GM19438 (cell line): ENCODE measurements at regions not wholly inside any gene's neighbourhood (a gene's known extent, or its start where the extent isn't known, plus 50 kb on each side); places are given as distances from the start of the nearest gene placed in this dataset.
A peak's percentile ranks its signal among the peaks of the same experiment; 100 is the strongest.

Source experiments
- ATAC-seq: cut with Tn5 transposase; IDR thresholded peaks from one replicate; pipeline ENCODE4 v1.9.1; 2021; ENCODE audit warnings: low read depth; ENCODE audit not compliant: unreplicated experiment

GRCh38 chr3:22103423-22103822 is 352.4 kb upstream of the ZNF385D start:
- ATAC-seq = no peak

GRCh38 chr3:22106213-22106896 is 355.3 kb upstream of the ZNF385D start:
- ATAC-seq = no peak

DNA sequence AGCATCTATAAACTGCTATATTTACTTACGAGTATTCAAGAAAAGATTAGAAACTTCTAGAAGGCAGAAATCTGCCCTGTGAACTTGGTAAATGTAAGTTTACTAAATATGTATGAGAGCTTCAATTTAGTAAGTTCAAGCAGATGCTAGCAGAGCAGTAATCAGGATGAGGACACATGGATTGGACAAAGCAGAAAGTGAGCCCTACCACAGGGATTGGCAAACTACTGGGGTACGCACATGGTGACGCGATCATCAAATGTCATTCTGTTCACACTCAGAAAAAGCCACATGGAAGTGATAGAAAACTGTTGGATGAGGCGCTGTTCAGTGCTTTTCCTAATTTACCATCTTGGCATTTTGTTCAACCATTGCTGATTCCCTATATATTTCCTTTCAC is 360.2 kb upstream of the ZNF385D start:
- no peak for ATAC-seq

DNA sequence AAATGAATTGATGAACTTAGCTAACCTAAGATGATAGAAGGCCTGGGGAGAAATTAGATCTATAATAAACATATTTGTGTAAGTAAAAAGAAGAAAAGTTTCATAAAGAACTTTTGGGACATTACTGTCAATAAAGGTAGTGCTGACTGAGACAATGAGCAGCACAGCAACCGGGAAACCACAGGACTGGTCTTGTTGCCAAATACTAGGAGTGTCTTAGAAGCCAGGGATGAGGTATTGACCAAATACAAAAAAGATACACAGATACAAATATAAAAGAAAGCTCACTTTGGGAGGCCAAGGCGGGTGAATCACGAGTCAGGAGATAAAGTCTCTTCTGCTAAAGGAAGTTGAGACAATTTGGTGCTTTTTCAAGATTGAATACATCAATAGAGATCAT is 362.4 kb upstream of the ZNF385D start:
- no peak for ATAC-seq

- no peak for ATAC-seq
Measured at GRCh38 chr3:22115581-22115980, 364.6 kb upstream of the ZNF385D start.

- no peak for ATAC-seq
Measured at GRCh38 chr3:22117091-22117490, 366.1 kb upstream of the ZNF385D start.

DNA sequence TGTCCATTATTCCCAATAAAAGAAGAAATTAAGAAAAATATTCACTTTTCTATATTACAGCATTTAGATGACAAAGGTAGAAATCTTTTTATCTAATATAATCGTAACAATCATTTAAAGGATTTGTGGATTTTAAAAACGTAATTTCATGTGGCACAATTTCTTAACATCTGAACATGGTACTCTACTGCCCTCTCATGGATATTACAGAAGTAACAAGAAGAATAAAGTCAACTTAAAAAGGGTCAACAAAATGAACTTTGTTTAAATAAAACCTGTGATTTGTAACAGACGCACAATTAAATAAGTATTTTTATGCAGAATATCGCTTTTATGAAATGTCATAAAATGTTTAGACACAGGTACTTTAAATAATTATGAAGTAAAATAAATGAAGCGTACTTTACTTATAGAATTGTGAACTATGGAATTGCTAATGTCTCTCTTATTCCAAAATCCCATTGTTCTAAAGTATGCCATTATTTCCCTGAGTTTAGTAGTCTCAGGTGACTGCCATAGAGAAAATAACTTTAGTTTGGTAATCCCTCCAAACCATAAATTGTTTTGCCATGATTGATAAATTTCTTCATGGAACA is 366.8 kb upstream of the ZNF385D start:
- ATAC-seq = no peak

DNA sequence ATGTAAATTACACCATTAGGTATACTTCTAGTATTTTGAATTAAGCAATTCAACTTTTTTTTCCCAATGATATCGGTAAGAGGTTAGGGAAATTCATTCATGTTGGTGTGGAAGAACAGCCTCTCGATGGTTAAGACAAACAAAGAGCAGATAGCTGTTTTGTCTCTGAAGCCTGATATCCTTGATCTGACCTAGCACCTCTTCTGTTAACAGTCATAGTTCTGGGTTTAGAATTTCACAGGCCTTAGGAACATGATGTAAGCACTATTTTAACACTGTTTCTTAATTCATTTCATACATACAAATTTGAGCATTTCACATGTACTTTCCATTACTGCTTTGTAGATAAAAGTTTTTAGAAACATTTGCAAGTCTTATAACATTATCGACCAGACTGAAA is 367.5 kb upstream of the ZNF385D start:
- no peak for ATAC-seq

DNA sequence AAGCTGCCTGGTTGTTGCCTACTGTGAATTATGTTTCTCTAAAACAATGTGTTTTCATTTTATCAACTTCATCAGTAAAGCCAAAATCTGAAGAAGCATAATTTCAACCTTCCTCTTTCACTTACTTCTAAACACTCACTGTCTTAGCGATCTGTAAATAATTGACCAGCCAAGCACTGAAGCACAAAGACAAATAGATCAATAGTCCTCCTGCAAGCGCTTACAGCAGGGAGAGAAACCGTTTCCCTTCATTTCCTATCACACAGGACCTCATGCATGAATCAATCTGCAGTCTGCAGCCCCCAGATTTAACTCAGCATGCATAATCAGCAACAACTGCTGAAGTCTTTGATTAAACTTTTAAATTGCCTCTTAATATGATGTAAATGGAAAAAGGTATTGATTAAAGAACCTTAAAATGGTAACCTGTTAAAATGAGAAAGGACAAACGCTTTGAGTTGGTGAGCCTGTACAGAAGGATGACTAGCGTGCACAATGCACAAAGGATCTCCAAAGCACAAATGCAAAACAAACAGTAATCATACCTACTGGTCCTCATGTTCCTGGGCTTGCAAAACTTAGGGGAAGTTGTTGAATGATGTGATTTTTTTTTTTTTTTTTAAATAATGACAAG is 370.2 kb upstream of the ZNF385D start:
- ATAC-seq = peak; percentile 88

DNA sequence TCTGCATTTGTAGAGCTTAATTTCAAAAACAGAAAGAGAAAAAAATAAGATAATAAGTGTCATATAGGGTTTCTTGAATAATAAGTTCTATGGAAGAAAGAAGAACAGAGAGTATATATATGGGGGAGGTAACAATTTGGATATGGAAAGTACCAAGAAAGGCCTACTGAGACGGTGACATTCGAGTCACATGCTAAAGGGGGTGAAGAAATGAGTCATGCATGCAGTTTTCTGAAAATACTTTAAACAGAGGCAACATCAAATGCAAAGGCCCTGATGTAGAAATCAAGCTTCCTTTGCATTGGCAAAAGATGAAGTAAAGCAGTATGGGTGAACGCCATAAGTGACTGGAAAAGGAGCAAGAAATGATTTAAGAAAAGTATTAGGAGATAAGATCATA is 371.6 kb upstream of the ZNF385D start:
- ATAC-seq = peak; percentile 45

DNA sequence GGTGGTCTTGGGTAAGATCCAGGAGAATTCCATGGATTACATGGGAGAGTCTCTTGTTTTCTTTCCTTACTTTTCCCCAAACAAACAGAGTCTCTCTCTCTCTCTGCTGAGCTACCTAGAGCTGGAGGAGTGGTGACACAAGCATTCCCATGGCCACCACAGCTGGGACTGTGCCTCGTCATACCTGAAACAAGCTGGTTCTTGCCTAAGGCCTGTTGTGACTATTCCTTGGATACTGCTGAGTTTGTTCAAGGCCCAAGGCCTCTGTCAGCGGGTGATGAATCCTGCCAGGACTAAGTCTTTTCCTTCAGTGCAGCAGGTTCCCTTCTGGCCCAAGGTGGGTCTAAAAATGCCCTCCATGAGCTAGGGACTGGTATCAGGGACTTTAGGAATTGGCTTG is 378.1 kb upstream of the ZNF385D start:
- no peak for ATAC-seq

DNA sequence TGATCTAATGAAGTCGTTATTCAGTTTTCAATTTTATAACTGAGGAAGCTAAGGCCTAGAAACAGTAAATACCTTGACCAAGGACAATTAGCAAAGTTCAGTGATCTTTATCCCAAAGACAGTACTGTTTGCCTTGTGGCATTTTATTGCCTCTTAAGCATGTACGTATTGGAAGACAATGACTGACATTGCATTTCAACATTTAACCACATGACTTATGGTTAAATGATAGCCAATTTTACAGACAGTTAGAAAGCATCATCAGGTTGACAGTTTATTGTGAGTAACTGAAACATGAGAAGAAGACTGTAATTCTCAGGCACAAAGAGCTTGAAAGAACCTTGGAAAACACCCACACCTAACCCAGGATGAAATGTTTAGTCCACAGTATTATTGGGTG is 390.8 kb upstream of the ZNF385D start:
- ATAC-seq = no peak

GRCh38 chr3:22147161-22147560 is 396.2 kb upstream of the ZNF385D start:
- no peak for ATAC-seq

GRCh38 chr3:22156868-22157267 is 405.9 kb upstream of the ZNF385D start:
- ATAC-seq = no peak

GRCh38 chr3:22157848-22158247 is 406.8 kb upstream of the ZNF385D start:
- no peak for ATAC-seq

DNA sequence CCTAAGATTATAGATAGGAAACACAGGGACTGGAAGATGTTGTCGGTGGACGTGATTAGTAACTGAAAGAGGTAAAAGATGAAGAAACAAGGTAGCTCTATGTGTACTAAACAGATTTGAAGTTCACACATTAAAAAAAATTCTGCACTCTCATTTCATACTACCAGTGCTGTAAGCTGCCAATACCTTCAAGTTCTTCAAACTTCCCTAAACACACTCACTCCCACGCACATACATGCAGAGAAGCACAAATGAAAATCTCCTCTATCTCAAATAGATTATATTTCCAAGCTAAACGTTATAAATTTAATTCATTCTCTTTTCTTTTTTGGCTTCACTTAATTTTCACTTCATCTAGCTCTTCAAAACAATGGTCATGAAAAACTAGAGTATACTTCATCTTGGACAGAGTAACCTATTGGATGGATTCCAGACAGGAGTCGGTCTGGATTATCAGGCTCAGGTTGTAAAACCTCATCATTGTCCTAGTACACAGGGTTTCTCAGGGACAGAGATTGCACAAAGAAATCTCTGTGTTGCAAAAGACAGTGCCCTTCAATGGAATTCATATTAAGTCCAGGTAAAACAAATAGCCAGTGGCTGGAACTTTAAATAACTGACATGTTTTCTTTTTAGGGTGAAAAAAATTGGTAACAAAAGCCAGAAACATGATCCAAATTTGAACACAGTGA is 408.1 kb upstream of the ZNF385D start:
- ATAC-seq = no peak

GRCh38 chr3:22161315-22161714 is 410.3 kb upstream of the ZNF385D start:
- ATAC-seq = no peak

DNA sequence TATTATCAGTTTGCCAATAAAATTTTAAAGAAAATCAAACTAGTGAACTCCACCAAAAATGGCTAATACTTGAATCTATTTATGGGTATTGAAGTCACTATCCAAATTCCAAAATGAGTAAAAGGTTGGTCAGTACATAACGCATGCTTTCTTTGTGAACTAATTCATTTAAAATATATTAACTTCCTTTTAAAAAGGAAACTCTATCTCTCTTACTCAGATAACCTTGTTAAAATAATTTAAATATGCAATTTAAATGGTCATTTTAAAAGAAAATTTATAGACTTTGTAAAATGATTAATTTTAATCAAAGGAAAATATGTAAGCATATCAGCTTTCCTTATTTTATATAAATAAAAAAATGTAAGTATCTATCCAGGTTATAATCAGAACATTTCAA is 419.4 kb upstream of the ZNF385D start:
- no peak for ATAC-seq

GRCh38 chr3:22172964-22173363 is 422.0 kb upstream of the ZNF385D start:
- no peak for ATAC-seq

DNA sequence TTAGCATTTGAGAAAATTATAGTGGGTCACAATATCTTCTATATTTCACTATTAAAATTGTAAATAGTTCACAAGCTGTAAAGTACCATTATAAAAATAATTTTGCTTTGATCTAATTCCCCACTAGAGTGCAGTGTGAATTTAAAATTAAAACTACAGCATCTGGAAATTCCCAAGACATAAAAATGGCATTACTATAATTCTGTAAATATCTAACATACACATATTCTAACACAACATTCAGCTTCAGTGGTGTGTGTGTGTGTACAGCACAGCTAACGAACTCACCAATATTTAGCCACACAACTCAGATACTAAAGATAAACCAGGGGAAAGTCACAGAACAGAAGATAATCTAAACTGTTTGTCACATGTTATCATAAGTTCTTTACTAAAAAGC is 424.9 kb upstream of the ZNF385D start:
- no peak for ATAC-seq

- ATAC-seq = no peak
Measured at GRCh38 chr3:22176911-22177310, 425.9 kb upstream of the ZNF385D start.

- no peak for ATAC-seq
Measured at GRCh38 chr3:22189616-22190015, 438.6 kb upstream of the ZNF385D start.
